Heart right ventricle (tissue), 16 donors: ENCODE measurements at regions not wholly inside any gene's neighbourhood (a gene's known extent, or its start where the extent isn't known, plus 50 kb on each side); places are given as distances from the start of the nearest gene placed in this dataset.
A peak's percentile ranks its signal among the peaks of the same experiment; 100 is the strongest.

ENCODE experiments used
- ATAC-seq, 8 donors: fragments of 200-7000 bp; cut with Tn5 transposase; one replicate each; pipeline ENCODE4 v1.9.1; 2020; ENCODE audit warnings: mild to moderate bottlenecking in 8 of 8, moderate library complexity in 8 of 8, moderate number of reproducible peaks in 1 of 8
- DNase-seq, 2 donors: peaks; one replicate each; pipeline ENCODE4 v3.0.0-alpha.2; 2020
- H3K27ac ChIP-seq, 10 donors: fragments of 200-600 bp; sonication (generic) in 2 of 10; one replicate each; pipeline versions ENCODE4 v1.5.0 to v1.8.0; 2020 to 2022; ENCODE audit warnings: mild to moderate bottlenecking in 3 of 10
- H3K27me3 ChIP-seq, 7 donors: fragments of 200-600 bp; one replicate each; pipeline ENCODE4 v1.8.0; 2021 to 2022; ENCODE audit warnings: mild to moderate bottlenecking in 2 of 7
- H3K36me3 ChIP-seq, 9 donors: fragments of 200-600 bp; sonication (generic) in 1 of 9; one replicate each; pipeline versions ENCODE4 v1.5.0 to v1.8.0; 2020 to 2022; ENCODE audit warnings: mild to moderate bottlenecking in 2 of 9
- H3K4me1 ChIP-seq, 9 donors: fragments of 200-600 bp; sonication (generic) in 1 of 9; one replicate each; pipeline versions ENCODE4 v1.5.0 to v1.8.0; 2020 to 2022; ENCODE audit warnings: mild to moderate bottlenecking in 4 of 9
- H3K4me3 ChIP-seq, 10 donors: fragments of 200-600 bp; sonication (generic) in 2 of 10; one replicate each; pipeline versions ENCODE4 v1.5.0 to v1.8.0; 2020 to 2022; ENCODE audit warnings: mild to moderate bottlenecking in 7 of 10, moderate library complexity in 2 of 10
- H3K9me3 ChIP-seq, 11 donors: fragments of 200-600 bp in 10 of 11; sonication (generic) in 2 of 11; one replicate each; pipeline versions ENCODE4 v1.5.0 to v1.8.0; 2013 to 2022; ENCODE audit warnings: mild to moderate bottlenecking in 2 of 11, control low read depth in 1 of 11, moderate library complexity in 1 of 11
- WGBS, 2 donors: extraction: QIAGEN DNeasy Blood & Tissue Kit; methylation state at CpG; one replicate each; pipeline ENCODE4 v1.1.7; 2013; ENCODE audit warnings: inconsistent platforms in 1 of 2; 5-methylcytosine and 5-hydroxymethylcytosine counted together
- intact Hi-C, 10 donors: fragments of 100-400 bp; cut with DNase I; formaldehyde crosslinking; loops; one replicate each; pipeline versions ENCODE4 v1.11.1 to v1.14.2; 2022
- TF ChIP-seq, protein P1 (sequence below), 9 donors: fragments of 200-600 bp; sonication (generic) in 2 of 9; IDR thresholded peaks; one replicate each; pipeline versions ENCODE4 v1.5.0 to v1.8.0; 2021 to 2022; ENCODE audit warnings: antibody characterized with exemption in 9 of 9, mild to moderate bottlenecking in 5 of 9, moderate library complexity in 1 of 9
- donor health status: Arrhythmogenic right ventricular cardiomyopathy.
- donor health status: ischemic (EF 13 %, LVEDD 7.1; RV severe dilation, severe dysfunction).
- donor health status: healthy with polysubstance abuse.
- donor health status: DM: no; HTN: yes; CAD: no.
- donor health status: DM: no; HTN: no; CAD: no.
- donor health status: ischemic (EF 25% LVEDD 6.9; RV normal size, moderate dysfunction).
- donor health status: ischemic (EF 25% LVEDD 5.7; RV mildly dilated, moderate dysfunction).
- donor health status: healthy.
- donor health status: DM: yes; HTN: yes; CAD: no.
- donor health status: Ischemic cardiomyopathy.
- donor health status: ischemic (EF 35%, LVEDD 5.7; RV mildly dilated, moderate dysfunction).
- donor health status: nonischemic (EF 11% LVEDD 7.7; RV severe dilation, severe dysfunction).
- donor health status: DM: yes; HTN: yes; CAD: no.
- donor health status: PGD.
- donor health status: ischemic (EF 29% LVEDD 5.4; RV normal size, mild dysfunction).
- donor health status: nonischemic (EF 23%, LVEDD 6.1; RV moderate dilation, normal function).

DNA sequence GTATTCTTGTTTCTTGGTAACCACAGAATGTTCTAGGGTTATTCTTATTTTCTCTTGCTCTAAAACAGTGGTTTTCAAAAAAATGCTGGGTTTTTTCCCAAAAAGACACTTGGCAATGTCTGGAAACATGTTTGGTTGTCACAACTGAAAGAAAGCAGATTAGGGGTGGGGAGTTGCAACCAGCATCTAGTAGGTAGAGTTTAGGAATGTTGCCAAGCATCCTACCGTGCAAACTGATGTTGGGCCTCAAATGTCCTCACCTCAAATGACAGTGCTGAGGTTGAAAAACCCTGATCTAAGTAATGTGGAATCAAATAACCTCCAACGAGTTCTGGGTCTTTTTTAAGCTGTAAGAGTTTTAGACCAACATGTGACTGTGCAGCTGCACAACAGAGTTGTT is 270.5 kb upstream of the STT3B start:
- peaks cover 0 to 14% (median 0%) of the 10 kb centered on the region in 9 donors for H3K4me1 ChIP-seq
- no peaks in the 10 kb centered on the region for H3K27me3 ChIP-seq
- DNase-seq (no peak), ATAC-seq (no peak)
- intact Hi-C loops: no loop called here
- TF ChIP-seq, protein P1, sequence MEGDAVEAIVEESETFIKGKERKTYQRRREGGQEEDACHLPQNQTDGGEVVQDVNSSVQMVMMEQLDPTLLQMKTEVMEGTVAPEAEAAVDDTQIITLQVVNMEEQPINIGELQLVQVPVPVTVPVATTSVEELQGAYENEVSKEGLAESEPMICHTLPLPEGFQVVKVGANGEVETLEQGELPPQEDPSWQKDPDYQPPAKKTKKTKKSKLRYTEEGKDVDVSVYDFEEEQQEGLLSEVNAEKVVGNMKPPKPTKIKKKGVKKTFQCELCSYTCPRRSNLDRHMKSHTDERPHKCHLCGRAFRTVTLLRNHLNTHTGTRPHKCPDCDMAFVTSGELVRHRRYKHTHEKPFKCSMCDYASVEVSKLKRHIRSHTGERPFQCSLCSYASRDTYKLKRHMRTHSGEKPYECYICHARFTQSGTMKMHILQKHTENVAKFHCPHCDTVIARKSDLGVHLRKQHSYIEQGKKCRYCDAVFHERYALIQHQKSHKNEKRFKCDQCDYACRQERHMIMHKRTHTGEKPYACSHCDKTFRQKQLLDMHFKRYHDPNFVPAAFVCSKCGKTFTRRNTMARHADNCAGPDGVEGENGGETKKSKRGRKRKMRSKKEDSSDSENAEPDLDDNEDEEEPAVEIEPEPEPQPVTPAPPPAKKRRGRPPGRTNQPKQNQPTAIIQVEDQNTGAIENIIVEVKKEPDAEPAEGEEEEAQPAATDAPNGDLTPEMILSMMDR (IDR thresholded peaks at IDR 0.05): no peak
- 42 to 57% methylated on average over 2 of the region's 2 CpGs for whole genome bisulfite sequencing, 2 donors
- H3K36me3 ChIP-seq: no peaks in the 10 kb centered on the region
- H3K4me3 ChIP-seq: no peak overlapping the region
- no peak overlapping the region for H3K27ac ChIP-seq
- H3K9me3 ChIP-seq: peaks cover 0 to 7% (median 0%) of the 10 kb centered on the region in 11 donors

DNA sequence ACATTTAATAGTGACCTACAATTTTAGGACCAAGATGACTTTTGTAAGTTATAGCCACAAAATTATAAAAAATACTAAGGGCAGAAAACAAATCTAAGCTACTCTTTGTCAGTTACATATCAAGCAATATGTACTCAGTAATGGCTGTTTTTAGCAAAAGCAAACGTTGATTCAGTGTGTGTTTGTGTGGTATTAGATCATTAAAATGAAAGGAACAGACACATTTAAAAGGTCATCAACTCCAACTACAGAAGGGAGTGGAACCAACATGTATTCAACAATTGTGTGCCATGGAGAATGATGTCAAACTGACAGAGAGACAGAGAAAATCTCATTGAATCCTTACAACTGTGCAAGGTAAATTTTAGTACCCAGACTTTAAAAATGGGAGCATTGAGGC is 268.8 kb upstream of the STT3B start:
- no peaks in the 10 kb centered on the region for H3K27me3 ChIP-seq
- 72 to 79% methylated on average over 1 of the region's 1 CpG for WGBS, 2 donors
- no peak for ATAC-seq

DNA sequence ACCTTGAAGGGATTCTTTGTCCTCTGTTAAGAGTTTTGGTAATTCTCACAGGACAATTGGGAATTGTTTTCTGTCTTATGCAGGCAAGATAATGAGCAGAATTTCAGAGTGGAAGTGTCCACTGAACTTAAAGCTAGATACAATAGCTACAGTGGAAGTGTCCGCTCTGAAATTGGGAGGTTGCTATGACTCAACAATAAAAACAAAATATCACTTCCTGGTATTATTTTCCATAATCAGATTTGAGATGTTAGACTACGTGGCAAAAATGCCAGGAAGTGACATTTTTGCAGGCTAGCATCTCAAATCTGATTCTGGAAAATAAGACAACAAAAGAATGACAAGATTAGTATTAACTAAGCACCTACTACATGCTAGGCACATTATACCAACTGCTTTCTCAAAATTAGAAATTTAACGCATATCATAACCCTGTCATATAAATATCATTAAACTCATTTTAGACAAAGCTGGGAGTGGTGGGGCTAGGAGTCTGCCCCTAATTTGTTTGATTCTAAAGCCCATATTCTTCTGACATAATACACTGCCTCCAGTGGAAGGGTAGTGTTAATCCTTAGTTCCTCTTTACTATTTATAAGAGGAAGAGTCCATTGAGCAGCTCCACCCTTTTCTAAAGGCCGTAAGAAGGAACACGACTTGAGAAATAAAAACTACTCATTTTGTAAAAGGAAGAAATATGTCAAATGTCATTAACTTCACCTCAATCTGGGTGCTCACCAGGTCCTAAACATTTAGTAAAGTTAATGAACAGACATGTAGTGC is 266.9 kb upstream of the STT3B start:
- no peaks in the 10 kb centered on the region for H3K27me3 ChIP-seq
- peaks cover 0 to 3% (median 0%) of the 10 kb centered on the region in 11 donors for H3K9me3 ChIP-seq
- 71 to 78% methylated on average over 5 of the region's 5 CpGs for WGBS, 2 donors
- H3K36me3 ChIP-seq: no peaks in the 10 kb centered on the region
- peak in 4 of 8 donors; percentile 65 to 78 (median 70) for ATAC-seq
- H3K4me1 ChIP-seq: peaks cover 0 to 14% (median 0%) of the 10 kb centered on the region in 9 donors
- peak overlapping the region in 6 of 10 donors; percentile 1 to 56 (median 36) for H3K27ac ChIP-seq
- TF ChIP-seq, protein P1 (IDR thresholded peaks at IDR 0.05): peak in 1 of 9 donors; percentile 16
- DNase-seq: no peak
- no peak overlapping the region for H3K4me3 ChIP-seq
- intact Hi-C loops: no loop called here

More for the DNA sequence above, 268.8 kb upstream of the STT3B start:
- H3K27ac ChIP-seq: no peak overlapping the region
- DNase-seq: no peak
- intact Hi-C loops: no loop called here
- no peaks in the 10 kb centered on the region for H3K36me3 ChIP-seq
- H3K4me1 ChIP-seq: peaks cover 0 to 14% (median 0%) of the 10 kb centered on the region in 9 donors
- H3K4me3 ChIP-seq: no peak overlapping the region
- H3K9me3 ChIP-seq: peaks cover 0 to 7% (median 0%) of the 10 kb centered on the region in 11 donors
- TF ChIP-seq, protein P1 (IDR thresholded peaks at IDR 0.05): no peak

DNA sequence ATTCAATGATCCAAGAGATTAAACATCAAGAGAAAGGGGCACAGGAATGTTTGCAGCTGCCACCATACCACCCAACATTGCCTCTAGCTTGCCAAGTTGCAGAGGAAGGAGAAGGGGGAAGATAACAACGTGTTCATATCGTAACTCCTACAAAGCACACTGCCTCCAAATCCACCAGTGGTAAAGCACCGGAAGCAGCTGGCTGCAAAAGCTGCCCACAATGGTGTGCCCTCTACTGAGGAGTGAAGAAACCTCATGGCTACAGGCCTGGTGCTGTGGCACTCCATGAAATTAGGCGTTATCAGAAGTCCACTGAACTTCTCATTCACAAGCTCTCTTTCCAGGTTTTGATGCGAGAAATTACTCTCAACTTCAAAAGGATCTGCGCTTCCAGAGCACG is 263.9 kb upstream of the STT3B start:
- intact Hi-C loops: no loop called here
- Histone ChIP-seq H3K4me1 (peaks cover 0 to 14% (median 0%) of the 10 kb centered on the region in 9 donors), H3K9me3 (no peaks in the 10 kb centered on the region), H3K27me3 (no peaks in the 10 kb centered on the region), H3K4me3 (no peak overlapping the region), H3K27ac (no peak overlapping the region), H3K36me3 (no peaks in the 10 kb centered on the region)
- WGBS, 2 donors: 82 to 84% methylated on average over 7 of the region's 7 CpGs
- no peak for ATAC-seq
- TF ChIP-seq, protein P1 (IDR thresholded peaks at IDR 0.05): no peak
- DNase-seq: no peak
